Upper lobe of right lung (tissue), 1 donor: ENCODE measurements at regions not wholly inside any gene's neighbourhood (a gene's known extent, or its start where the extent isn't known, plus 50 kb on each side); places are given as distances from the start of the nearest gene placed in this dataset.

Source experiments
- ATAC-seq: fragments of 200-7000 bp; cut with Tn5 transposase; one replicate; pipeline ENCODE4 v1.9.1; 2020; ENCODE audit warnings: mild to moderate bottlenecking, moderate library complexity
- DNase-seq: peaks from one replicate; pipeline ENCODE4 v3.0.0-alpha.2; 2020
- H3K27ac ChIP-seq: fragments of 200-600 bp; one replicate; pipeline ENCODE4 v1.8.0; 2022
- H3K27me3 ChIP-seq: fragments of 200-600 bp; one replicate; pipeline ENCODE4 v1.8.0; 2022; ENCODE audit warnings: mild to moderate bottlenecking
- H3K36me3 ChIP-seq: fragments of 200-600 bp; one replicate; pipeline ENCODE4 v1.8.0; 2022
- H3K4me1 ChIP-seq: fragments of 200-600 bp; one replicate; pipeline ENCODE4 v1.8.0; 2022
- H3K4me3 ChIP-seq: fragments of 200-600 bp; one replicate; pipeline ENCODE4 v1.8.0; 2022; ENCODE audit warnings: mild to moderate bottlenecking
- H3K9me3 ChIP-seq: fragments of 200-600 bp; one replicate; pipeline ENCODE4 v1.8.0; 2022
- CTCF ChIP-seq: fragments of 200-600 bp; IDR thresholded peaks from one replicate; pipeline ENCODE4 v1.8.0; 2022; ENCODE audit warnings: antibody characterized with exemption
- intact Hi-C: fragments of 100-400 bp; cut with DNase I; formaldehyde crosslinking; loops from one replicate; pipeline ENCODE4 v1.11.0; 2022
- donor health status: DM: no; HTN: yes; CAD: no; lungs with severe emphysema.

GRCh38 chr2:23299476-23300195 lies 85.3 kb upstream of the KLHL29 start:
- Histone ChIP-seq H3K27me3 (no peaks in the 10 kb centered on the region), H3K27ac (no peak overlapping the region), H3K4me1 (no peaks in the 10 kb centered on the region), H3K36me3 (no peaks in the 10 kb centered on the region), H3K4me3 (no peak overlapping the region), H3K9me3 (no peaks in the 10 kb centered on the region)
- intact Hi-C loops = no loop called here
- DNase-seq (no peak), ATAC-seq (no peak)
- no peak for TF ChIP-seq CTCF

- Histone ChIP-seq H3K4me3 (no peak overlapping the region), H3K9me3 (no peaks in the 10 kb centered on the region), H3K36me3 (no peaks in the 10 kb centered on the region), H3K27ac (no peak overlapping the region), H3K4me1 (no peaks in the 10 kb centered on the region), H3K27me3 (no peaks in the 10 kb centered on the region)
- no peak for TF ChIP-seq CTCF
- DNase-seq (no peak), ATAC-seq (no peak)
- intact Hi-C loops = no loop called here
Observed at GRCh38 chr2:23301136-23301535, 83.8 kb upstream of the KLHL29 start.

- Histone ChIP-seq H3K36me3 (no peaks in the 10 kb centered on the region), H3K4me3 (no peak overlapping the region), H3K4me1 (no peaks in the 10 kb centered on the region), H3K9me3 (no peaks in the 10 kb centered on the region), H3K27me3 (no peaks in the 10 kb centered on the region), H3K27ac (no peak overlapping the region)
- ATAC-seq = no peak
- no peak for TF ChIP-seq CTCF
- DNase-seq = no peak
- intact Hi-C loops = no loop called here
Observed at GRCh38 chr2:23302591-23302990, 82.4 kb upstream of the KLHL29 start.

GRCh38 chr2:23306401-23306800 lies 78.6 kb upstream of the KLHL29 start:
- Histone ChIP-seq H3K9me3 (no peaks in the 10 kb centered on the region), H3K27ac (no peak overlapping the region), H3K36me3 (no peaks in the 10 kb centered on the region), H3K4me3 (no peak overlapping the region), H3K4me1 (no peaks in the 10 kb centered on the region), H3K27me3 (no peaks in the 10 kb centered on the region)
- no peak for TF ChIP-seq CTCF
- ATAC-seq (no peak), DNase-seq (no peak)
- intact Hi-C loops = no loop called here

GRCh38 chr2:23311186-23311585 lies 73.8 kb upstream of the KLHL29 start:
- DNase-seq = no peak
- H3K36me3 ChIP-seq = no peaks in the 10 kb centered on the region
- intact Hi-C loops = no loop called here
- no peak for TF ChIP-seq CTCF
- no peak overlapping the region for H3K4me3 ChIP-seq
- H3K9me3 ChIP-seq = no peaks in the 10 kb centered on the region
- H3K27me3 ChIP-seq = no peaks in the 10 kb centered on the region
- ATAC-seq = no peak
- no peaks in the 10 kb centered on the region for H3K4me1 ChIP-seq
- no peak overlapping the region for H3K27ac ChIP-seq
